K562 (cell line): ENCODE measurements at regions not wholly inside any gene's neighbourhood (a gene's known extent, or its start where the extent isn't known, plus 50 kb on each side); places are given as distances from the start of the nearest gene placed in this dataset.
A peak's percentile ranks its signal among the peaks of the same experiment; 100 is the strongest.

Experiments
- ATAC-seq: fragments of 200-7000 bp; cut with Tn5 transposase; 3 replicates; pipeline ENCODE4 v1.9.1; 2020; ENCODE audit warnings: moderate library complexity
- BruUV-seq: library from RNA; stranded (reverse); fragments of 400-500 nt; replicated peaks from 2 replicates; lab custom pipeline; 2021; lab: Mats Ljungman, UMichigan
- CTCF ChIA-PET: fragments of 300-600 bp; formaldehyde crosslinking; extraction: SDS; loops from one replicate; lab custom pipeline; 2021; ENCODE audit warnings: low intra/inter-chr PET ratio; lab: Yijun Ruan, JAX
- POLR2A ChIA-PET: fragments of 300-600, 350-650 bp; sonication (Branson Sonifier 250); formaldehyde crosslinking; extraction: SDS; loops from one replicate; lab custom pipeline; 2021; ENCODE audit warnings: antibody characterized with exemption, inconsistent platforms; lab: Yijun Ruan, JAX
- DNase-seq, 4 experiments: peaks; one replicate each; pipeline versions ENCODE4 v3.0.0 to v3.0.0-alpha.2; 2011 to 2018; ENCODE audit warnings: low spot score in 3 of 4, mixed read lengths in 3 of 4; ENCODE audit errors: extremely low read depth in 1 of 4
- FAIRE-seq: peaks from 2 replicates; lab custom pipeline; 2011; peaks lifted over from hg19 to GRCh38; lab: Jason Lieb, UNC
- H2AFZ ChIP-seq: 2 replicates; pipeline ENCODE4 v1.6.0; 2011; ENCODE audit warnings: low read depth, low read length, control low read depth, inconsistent platforms
- H3K27ac ChIP-seq: fragments of 200-600 bp; 3 replicates; pipeline ENCODE4 v1.8.0; 2011; ENCODE audit warnings: low read depth, mild to moderate bottlenecking, control low read depth, inconsistent platforms, low read length, moderate library complexity, mixed read lengths; ENCODE audit errors: extremely low read depth
- H3K27me3 ChIP-seq, 2 experiments: fragments of 300-600 bp in 1 of 2; 2 replicates in 1 of 2; 3 replicates in 1 of 2; pipeline versions ENCODE4 v1.6.0 to v1.8.0; 2011; ENCODE audit warnings: inconsistent platforms in 2 of 2, low read length in 2 of 2, mild to moderate bottlenecking in 1 of 2, mixed read lengths in 1 of 2, moderate library complexity in 1 of 2; ENCODE audit not compliant: control insufficient read depth in 2 of 2, insufficient read depth in 2 of 2
- H3K36me3 ChIP-seq: fragments of 300-600 bp; 3 replicates; pipeline ENCODE4 v1.8.0; 2011; ENCODE audit warnings: mild to moderate bottlenecking, low read length, inconsistent platforms; ENCODE audit not compliant: control insufficient read depth, insufficient read depth
- H3K4me1 ChIP-seq, 2 experiments: fragments of 200-600 bp in 1 of 2; replicated peaks in 1 of 2; 2 replicates in 1 of 2; 3 replicates in 1 of 2; pipeline versions ENCODE4 v1.5.1 to v1.8.0; 2011; ENCODE audit warnings: inconsistent platforms in 2 of 2, low read length in 2 of 2, mild to moderate bottlenecking in 1 of 2, mixed read lengths in 1 of 2, moderate library complexity in 1 of 2; ENCODE audit not compliant: control insufficient read depth in 2 of 2, insufficient read depth in 2 of 2
- H3K4me2 ChIP-seq: 2 replicates; pipeline ENCODE4 v1.6.1; 2011; ENCODE audit warnings: low read length, control low read depth, inconsistent platforms, mixed read lengths; ENCODE audit not compliant: insufficient read depth
- H3K4me3 ChIP-seq: fragments of 200-600 bp; sonication (generic), shearing (Covaris generic); 2 replicates; pipeline ENCODE4 v1.5.1; 2016; ENCODE audit warnings: control low read depth, inconsistent platforms
- H3K79me2 ChIP-seq: fragments of 200-600 bp; 3 replicates; pipeline ENCODE4 v1.8.0; 2011; ENCODE audit warnings: low read length, inconsistent platforms; ENCODE audit not compliant: control insufficient read depth, insufficient read depth
- H3K9ac ChIP-seq, 2 experiments: 2 replicates each; pipeline versions ENCODE4 v1.6.0 to v1.6.1; 2011; ENCODE audit warnings: low read depth in 2 of 2, low read length in 2 of 2, control low read depth in 1 of 2, inconsistent platforms in 1 of 2, mild to moderate bottlenecking in 1 of 2, mixed read lengths in 1 of 2; ENCODE audit not compliant: insufficient read depth in 1 of 2
- H3K9me1 ChIP-seq: one replicate; pipeline ENCODE4 v1.6.0; 2011; ENCODE audit warnings: inconsistent platforms, mild to moderate bottlenecking, low read length, moderate library complexity; ENCODE audit not compliant: control insufficient read depth, insufficient read depth
- H3K9me3 ChIP-seq: replicated peaks from 2 replicates; pipeline ENCODE4 v1.5.1; 2011; ENCODE audit warnings: low read depth, low read length, inconsistent platforms; ENCODE audit not compliant: control insufficient read depth, insufficient read depth
- H4K20me1 ChIP-seq: replicated peaks from 2 replicates; pipeline ENCODE4 v1.6.1; 2011; ENCODE audit warnings: low read length, inconsistent platforms, mixed read lengths; ENCODE audit not compliant: control insufficient read depth, insufficient read depth
- CEBPG ChIP-seq, 3 experiments: fragments of 200-800 bp in 1 of 3; sonication (Bioruptor generic) in 1 of 3; sonication (generic) in 1 of 3; formaldehyde crosslinking in 1 of 3; IDR thresholded peaks in 2 of 3; conservative IDR thresholded peaks in 1 of 3; 2 replicates each; pipeline versions ENCODE4 v1.6.1 to v1.8.0; 2016 to 2022; ENCODE audit warnings: missing compliant biosample characterization in 2 of 3, missing genetic modification characterization in 2 of 3, mild to moderate bottlenecking in 1 of 3, missing genetic modification reagents in 1 of 3
- FOSL1 ChIP-seq: fragments of 200-800 bp; sonication (Bioruptor generic); conservative IDR thresholded peaks from 2 replicates; pipeline ENCODE4 v1.6.1; 2016; ENCODE audit warnings: missing genetic modification characterization, missing compliant biosample characterization
- WGBS: fragments of 100-300 bp; shearing (Covaris generic); methylation state at CpG from one replicate; pipeline ENCODE4 v1.1.6; 2016; ENCODE audit warnings: low coverage, mixed read lengths; ENCODE audit not compliant: insufficient coverage; ENCODE audit errors: missing lambda C conversion rate; 5-methylcytosine and 5-hydroxymethylcytosine counted together
- in situ Hi-C: fragments of 300-500 bp; cut with MboI; formaldehyde crosslinking; loops from 4 replicates; pipeline ENCODE4 v1.15.0; 2018; ENCODE audit warnings: inconsistent platforms, mixed read lengths
- intact Hi-C: fragments of 100-400 bp; cut with micrococcal nuclease; formaldehyde crosslinking; loops from 2 replicates; pipeline ENCODE4 v1.14.2; 2022
- TF ChIP-seq, protein P1 (sequence below): sonication (generic); formaldehyde crosslinking; IDR thresholded peaks from 2 replicates; pipeline ENCODE4 v1.9.0; 2022; ENCODE audit warnings: mild to moderate bottlenecking, missing genetic modification reagents
- TF ChIP-seq, protein P2 (sequence below), 2 experiments: fragments of 450-650 bp in 1 of 2; sonication (generic) in 1 of 2; formaldehyde crosslinking in 1 of 2; IDR thresholded peaks in 1 of 2; conservative IDR thresholded peaks in 1 of 2; 2 replicates each; pipeline versions ENCODE4 v1.6.1 to v1.8.1; 2016 to 2023; ENCODE audit warnings: mild to moderate bottlenecking in 2 of 2, moderate library complexity in 2 of 2, inconsistent platforms in 1 of 2, missing genetic modification reagents in 1 of 2

DNA sequence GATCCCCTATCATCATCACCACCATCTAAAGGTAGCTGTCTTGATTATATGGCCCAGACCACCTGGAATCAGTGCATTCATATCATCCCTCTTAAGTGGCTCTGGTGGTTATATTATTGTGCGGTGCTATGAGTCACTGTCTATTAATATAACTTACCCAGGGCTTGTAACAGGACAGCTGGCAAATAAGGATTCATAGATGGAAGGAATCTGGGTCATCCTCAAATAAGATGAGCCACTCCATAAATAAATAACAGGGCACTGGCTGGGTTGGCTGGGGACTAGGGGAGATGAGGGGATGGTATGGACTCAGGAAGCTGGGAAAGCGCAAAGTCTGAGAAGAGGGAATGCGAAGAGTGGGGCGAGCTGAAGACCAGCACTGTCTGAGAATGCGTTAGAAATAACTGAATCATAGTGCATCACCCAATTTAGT, 216.1 kb downstream of the NUAK1 start:
- no peaks in the 10 kb centered on the region for H3K27me3 ChIP-seq
- H3K9me1 ChIP-seq: no peaks in the 10 kb centered on the region
- H3K4me1 ChIP-seq: no peaks in the 10 kb centered on the region
- H2AFZ ChIP-seq: no peak overlapping the region
- DNase-seq: no peak
- BruUV-seq: no TSS peak
- H3K27ac ChIP-seq: no peak overlapping the region
- 26% methylated on average over 5 of the region's 5 CpGs for WGBS
- no peaks in the 10 kb centered on the region for H3K9me3 ChIP-seq
- ChIA-PET CTCF (no interaction called here), POLR2A (interaction anchor here (0.5 kb wide), 1 partner anchor 989 kb away, joined by 4 read pairs; no protein-coding TSS in a partner anchor)
- H3K4me2 ChIP-seq: no peak overlapping the region
- H3K9ac ChIP-seq: no peak overlapping the region
- no peak overlapping the region for H3K4me3 ChIP-seq
- H4K20me1 ChIP-seq: no peaks in the 10 kb centered on the region
- TF ChIP-seq CEBPG (CRISPR knock-in tag; IDR thresholded peaks at IDR 0.05) (no peak), CEBPG (tag; conservative IDR thresholded peaks at IDR 0.05 in 1 of 2, IDR thresholded peaks at IDR 0.05 in 1 of 2) (peak in 1 of 2 experiments; percentile 10; a peak in 1 of 4 replicates), FOSL1 (tag) (0 out of 2 replicates have a peak, but pooled peaks have one; percentile 18)
- TF ChIP-seq, protein P1, sequence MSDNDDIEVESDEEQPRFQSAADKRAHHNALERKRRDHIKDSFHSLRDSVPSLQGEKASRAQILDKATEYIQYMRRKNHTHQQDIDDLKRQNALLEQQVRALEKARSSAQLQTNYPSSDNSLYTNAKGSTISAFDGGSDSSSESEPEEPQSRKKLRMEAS (CRISPR knock-in tag): no peak
- TF ChIP-seq, protein P2, sequence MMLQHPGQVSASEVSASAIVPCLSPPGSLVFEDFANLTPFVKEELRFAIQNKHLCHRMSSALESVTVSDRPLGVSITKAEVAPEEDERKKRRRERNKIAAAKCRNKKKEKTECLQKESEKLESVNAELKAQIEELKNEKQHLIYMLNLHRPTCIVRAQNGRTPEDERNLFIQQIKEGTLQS (IDR thresholded peaks at IDR 0.05): peak; percentile 58; the same call in 1 of the 2 replicates
- TF ChIP-seq, protein P2 (CRISPR knock-in tag; conservative IDR thresholded peaks at IDR 0.05): no peak
- intact Hi-C loops: no loop called here
- H3K79me2 ChIP-seq: no peaks in the 10 kb centered on the region
- H3K36me3 ChIP-seq: no peaks in the 10 kb centered on the region
- in situ Hi-C loops: no loop called here
- no peak for ATAC-seq
- FAIRE-seq: no peak
